A673 (cell line): ENCODE measurements at regions not wholly inside any gene's neighbourhood (a gene's known extent, or its start where the extent isn't known, plus 50 kb on each side); places are given as distances from the start of the nearest gene placed in this dataset.
A peak's percentile ranks its signal among the peaks of the same experiment; 100 is the strongest.

Experiments used
- BruUV-seq: library from RNA; stranded (reverse); fragments of 400-500 nt; replicated peaks from 2 replicates; lab custom pipeline; 2021; lab: Mats Ljungman, UMichigan
- CTCF ChIA-PET: fragments of 300-600 bp; sonication (Branson Sonifier 250); formaldehyde crosslinking; loops from one replicate; lab custom pipeline; 2022; ENCODE audit warnings: antibody characterized with exemption; lab: Charles Lee
- POLR2A ChIA-PET: fragments of 300-600 bp; sonication (Branson Sonifier 250); formaldehyde crosslinking; loops from one replicate; lab custom pipeline; 2022; ENCODE audit warnings: antibody characterized with exemption; ENCODE audit not compliant: low non-redundant PET; lab: Charles Lee
- DNase-seq: peaks from one replicate; pipeline ENCODE4 v3.0.0-alpha.2; 2015; ENCODE audit warnings: low spot score
- H3K27ac ChIP-seq: fragments of 200-600 bp; sonication (generic); 2 replicates; pipeline ENCODE4 v1.5.1; 2016; ENCODE audit warnings: mixed run types, low read depth, mild to moderate bottlenecking, mixed read lengths, antibody characterized with exemption, low read length; ENCODE audit not compliant: poor library complexity, severe bottlenecking
- H3K27me3 ChIP-seq: fragments of 200-600 bp; sonication (generic); replicated peaks from 2 replicates; pipeline ENCODE4 v1.6.1; 2017; ENCODE audit warnings: mixed run types, low read depth, mild to moderate bottlenecking, mixed read lengths, antibody characterized with exemption, low read length; ENCODE audit not compliant: insufficient read depth, poor library complexity
- H3K36me3 ChIP-seq: fragments of 200-600 bp; sonication (generic); 2 replicates; pipeline ENCODE4 v1.6.1; 2016; ENCODE audit warnings: mixed run types, mild to moderate bottlenecking, mixed read lengths, antibody characterized with exemption, low read length; ENCODE audit not compliant: insufficient read depth, poor library complexity, severe bottlenecking
- H3K4me1 ChIP-seq: fragments of 200-600 bp; sonication (generic); 2 replicates; pipeline ENCODE4 v1.6.1; 2017; ENCODE audit warnings: mixed run types, mild to moderate bottlenecking, mixed read lengths, antibody characterized with exemption, low read length; ENCODE audit not compliant: insufficient read depth, poor library complexity, severe bottlenecking
- H3K4me3 ChIP-seq: fragments of 200-600 bp; sonication (generic); 2 replicates; pipeline ENCODE4 v1.5.1; 2016; ENCODE audit warnings: low read depth, mixed run types, mild to moderate bottlenecking, mixed read lengths, low read length; ENCODE audit not compliant: poor library complexity, severe bottlenecking
- H3K9me3 ChIP-seq: fragments of 200-600 bp; sonication (generic); 2 replicates; pipeline ENCODE4 v1.6.1; 2016; ENCODE audit warnings: mixed run types, low read depth, mild to moderate bottlenecking, mixed read lengths, antibody characterized with exemption, low read length; ENCODE audit not compliant: poor library complexity, severe bottlenecking
- CTCF ChIP-seq: fragments of 300-800, 200-600 bp; sonication (generic); conservative IDR thresholded peaks from 2 replicates; pipeline ENCODE4 v1.5.1; 2017; ENCODE audit warnings: low read depth, mild to moderate bottlenecking, antibody characterized with exemption, low read length, moderate library complexity, mixed read lengths
- EZH2 ChIP-seq: fragments of 200-600 bp; sonication (generic); IDR thresholded peaks from 2 replicates; pipeline ENCODE4 v1.6.1; 2017; ENCODE audit warnings: borderline replicate concordance, low read depth, mild to moderate bottlenecking, mixed read lengths, antibody characterized with exemption, low read length; ENCODE audit not compliant: poor library complexity, severe bottlenecking
- intact Hi-C: fragments of 100-400 bp; cut with micrococcal nuclease; formaldehyde crosslinking; loops from one replicate; pipeline ENCODE4 v1.10.0; 2022; ENCODE audit not compliant: unreplicated experiment

DNA sequence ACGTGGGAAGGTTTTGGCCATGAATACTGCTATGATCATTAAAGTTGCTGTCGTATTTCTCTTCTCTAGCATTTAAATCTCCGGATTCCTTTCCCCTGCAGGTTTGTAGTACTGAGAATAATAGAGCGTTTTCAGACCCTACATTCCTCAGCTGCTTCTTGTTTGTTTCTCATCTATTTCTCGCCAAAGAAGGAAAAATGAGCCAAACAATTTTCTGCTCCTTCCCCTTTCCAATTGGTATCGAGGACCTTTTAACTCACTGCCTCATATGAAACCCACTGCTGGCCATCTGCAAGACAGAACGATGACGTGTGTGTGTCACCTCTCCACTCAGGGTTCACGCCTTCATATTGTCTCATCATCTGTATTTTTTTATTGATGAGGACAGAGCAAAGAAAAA lies 689.4 kb upstream of the WWC1 start:
- intact Hi-C loops, result no loop called here
- Histone ChIP-seq H3K9me3 (no peaks in the 10 kb centered on the region), H3K27ac (no peak overlapping the region), H3K27me3 (no peaks in the 10 kb centered on the region), H3K4me1 (peaks cover 4% of the 10 kb centered on the region), H3K4me3 (no peak overlapping the region), H3K36me3 (no peaks in the 10 kb centered on the region)
- no peak for TF ChIP-seq EZH2
- no peak for TF ChIP-seq CTCF
- BruUV-seq, result no TSS peak
- DNase-seq, result no peak
- ChIA-PET POLR2A (no interaction called here), CTCF (no interaction called here)

- H3K27me3 ChIP-seq, result no peaks in the 10 kb centered on the region
- BruUV-seq, result no TSS peak
- POLR2A ChIA-PET, result no interaction called here
These were observed 688.3 kb upstream of the WWC1 start for GRCh38 chr5:167603135-167603534.

GRCh38 chr5:167608390-167609272 lies 682.8 kb upstream of the WWC1 start:
- H3K36me3 ChIP-seq, result no peaks in the 10 kb centered on the region
- no TSS peak for BruUV-seq
- no peak for DNase-seq
- H3K27ac ChIP-seq, result no peak overlapping the region
- no peaks in the 10 kb centered on the region for H3K9me3 ChIP-seq
- H3K4me3 ChIP-seq, result no peak overlapping the region
- no peaks in the 10 kb centered on the region for H3K27me3 ChIP-seq
- no peaks in the 10 kb centered on the region for H3K4me1 ChIP-seq
- POLR2A ChIA-PET, result no interaction called here
- CTCF ChIA-PET, result no interaction called here
- intact Hi-C loops, result no loop called here
- TF ChIP-seq EZH2 (no peak), CTCF (0 out of 2 replicates have a peak, but pooled peaks have one; percentile 24)

More at GRCh38 chr5:167603135-167603534, 688.3 kb upstream of the WWC1 start:
- no peaks in the 10 kb centered on the region for H3K9me3 ChIP-seq
- H3K4me1 ChIP-seq, result no peaks in the 10 kb centered on the region
- H3K36me3 ChIP-seq, result no peaks in the 10 kb centered on the region
- DNase-seq, result no peak
- intact Hi-C loops, result no loop called here
- no peak overlapping the region for H3K27ac ChIP-seq
- CTCF ChIA-PET, result no interaction called here
- no peak for TF ChIP-seq EZH2
- TF ChIP-seq CTCF, result no peak
- H3K4me3 ChIP-seq, result no peak overlapping the region
